ENCODE measurements at regions not wholly inside any gene's neighbourhood (a gene's known extent, or its start where the extent isn't known, plus 50 kb on each side); places are given as distances from the start of the nearest gene placed in this dataset.

DNA sequence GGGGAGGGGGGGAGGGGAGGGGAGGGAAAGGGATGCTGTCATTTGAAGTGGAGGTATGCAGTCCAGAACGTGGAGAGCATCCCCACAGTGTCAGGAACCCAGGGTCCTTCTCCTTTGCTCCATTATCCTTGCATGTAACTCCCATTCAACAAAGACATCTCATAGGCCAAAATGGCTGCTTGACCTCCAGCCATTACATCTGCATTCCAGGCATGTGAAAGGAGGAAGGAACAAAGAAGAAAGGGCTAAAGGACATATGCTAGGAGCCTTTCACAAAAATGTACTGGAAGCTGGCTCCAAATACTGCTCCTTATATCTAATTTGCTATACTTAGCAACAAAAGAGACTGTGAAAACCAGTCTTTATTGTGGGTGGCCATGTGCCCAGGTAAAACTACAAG is 87.0 kb upstream of the CRHR1 start:
- TF ChIP-seq, protein P1, sequence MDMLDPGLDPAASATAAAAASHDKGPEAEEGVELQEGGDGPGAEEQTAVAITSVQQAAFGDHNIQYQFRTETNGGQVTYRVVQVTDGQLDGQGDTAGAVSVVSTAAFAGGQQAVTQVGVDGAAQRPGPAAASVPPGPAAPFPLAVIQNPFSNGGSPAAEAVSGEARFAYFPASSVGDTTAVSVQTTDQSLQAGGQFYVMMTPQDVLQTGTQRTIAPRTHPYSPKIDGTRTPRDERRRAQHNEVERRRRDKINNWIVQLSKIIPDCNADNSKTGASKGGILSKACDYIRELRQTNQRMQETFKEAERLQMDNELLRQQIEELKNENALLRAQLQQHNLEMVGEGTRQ (IDR thresholded peaks at IDR 0.05; ENCODE audit: low read depth, low read length): no peak
- TF ChIP-seq RCOR1 (IDR thresholded peaks at IDR 0.05; ENCODE audit: insufficient replicate concordance, low read length) (no peak), RAD21 (IDR thresholded peaks at IDR 0.05; ENCODE audit: low read length) (no peak), CEBPB (IDR thresholded peaks at IDR 0.05; ENCODE audit: low read depth, low read length) (no peak), SMC3 (IDR thresholded peaks at IDR 0.05; ENCODE audit: low read depth, low read length) (no peak), FOS (IDR thresholded peaks at IDR 0.05; ENCODE audit: low read depth, low read length) (no peak), MXI1 (IDR thresholded peaks at IDR 0.05; ENCODE audit: borderline replicate concordance, low read depth, low read length) (no peak), RFX5 (IDR thresholded peaks at IDR 0.05; ENCODE audit: low read depth, low read length) (no peak), CHD1 (IDR thresholded peaks at IDR 0.05; ENCODE audit: low read depth, low read length) (no peak), MAZ (IDR thresholded peaks at IDR 0.05; ENCODE audit: borderline replicate concordance, low read depth, low read length) (no peak), POLR2A (IDR thresholded peaks at IDR 0.05; ENCODE audit: low read depth, low read length) (no peak), NFE2L2 (IDR thresholded peaks at IDR 0.05; ENCODE audit: low read depth, low read length) (no peak), ELK1 (IDR thresholded peaks at IDR 0.05; ENCODE audit: borderline replicate concordance, low read depth, low read length) (no peak), MAFK (IDR thresholded peaks at IDR 0.05; ENCODE audit: low read depth, low read length) (no peak), BHLHE40 (IDR thresholded peaks at IDR 0.05; ENCODE audit: low read depth, low read length) (no peak)
- TF ChIP-seq, protein P2, sequence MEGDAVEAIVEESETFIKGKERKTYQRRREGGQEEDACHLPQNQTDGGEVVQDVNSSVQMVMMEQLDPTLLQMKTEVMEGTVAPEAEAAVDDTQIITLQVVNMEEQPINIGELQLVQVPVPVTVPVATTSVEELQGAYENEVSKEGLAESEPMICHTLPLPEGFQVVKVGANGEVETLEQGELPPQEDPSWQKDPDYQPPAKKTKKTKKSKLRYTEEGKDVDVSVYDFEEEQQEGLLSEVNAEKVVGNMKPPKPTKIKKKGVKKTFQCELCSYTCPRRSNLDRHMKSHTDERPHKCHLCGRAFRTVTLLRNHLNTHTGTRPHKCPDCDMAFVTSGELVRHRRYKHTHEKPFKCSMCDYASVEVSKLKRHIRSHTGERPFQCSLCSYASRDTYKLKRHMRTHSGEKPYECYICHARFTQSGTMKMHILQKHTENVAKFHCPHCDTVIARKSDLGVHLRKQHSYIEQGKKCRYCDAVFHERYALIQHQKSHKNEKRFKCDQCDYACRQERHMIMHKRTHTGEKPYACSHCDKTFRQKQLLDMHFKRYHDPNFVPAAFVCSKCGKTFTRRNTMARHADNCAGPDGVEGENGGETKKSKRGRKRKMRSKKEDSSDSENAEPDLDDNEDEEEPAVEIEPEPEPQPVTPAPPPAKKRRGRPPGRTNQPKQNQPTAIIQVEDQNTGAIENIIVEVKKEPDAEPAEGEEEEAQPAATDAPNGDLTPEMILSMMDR (conservative IDR thresholded peaks at IDR 0.05; ENCODE audit: low read depth, low read length): no peak
- Histone ChIP-seq H3K9ac (ENCODE audit: low read depth, low read length) (no peak overlapping the region), H3K4me2 (ENCODE audit: low read depth, low read length) (no peak overlapping the region), H2BK5ac (ENCODE audit: low read depth, low read length, poor library complexity, severe bottlenecking) (no peak overlapping the region), H3K27ac (ENCODE audit: insufficient read depth, low read length) (no peak overlapping the region), H3K9me3 (ENCODE audit: control insufficient read depth, insufficient read depth, low read length) (no peaks in the 10 kb centered on the region), H3K14ac (replicated peaks; ENCODE audit: low read depth, low read length) (no peak overlapping the region), H3K9me1 (ENCODE audit: insufficient read depth, low read length) (no peaks in the 10 kb centered on the region), H4K91ac (ENCODE audit: insufficient read depth, low read depth, low read length) (no peak overlapping the region), H2AFZ (replicated peaks; ENCODE audit: low read length, poor library complexity) (no peak overlapping the region), H3K4me1 (ENCODE audit: control insufficient read depth, insufficient read depth, low read length) (no peaks in the 10 kb centered on the region), H4K8ac (ENCODE audit: low read depth in 2 of 2, low read length in 2 of 2) (no peak overlapping the region), H3K36me3 (ENCODE audit: control insufficient read depth, insufficient read depth, low read length) (no peaks in the 10 kb centered on the region), H3K18ac (ENCODE audit: low read depth, low read length) (no peak overlapping the region), H2BK20ac (ENCODE audit: low read depth, low read length) (no peak overlapping the region), H4K5ac (ENCODE audit: low read depth, low read length) (no peak overlapping the region), H4K20me1 (ENCODE audit: insufficient read depth, low read length) (no peaks in the 10 kb centered on the region), H2AK9ac (replicated peaks; ENCODE audit: low read depth, low read length, poor library complexity) (no peak overlapping the region), H2BK120ac (ENCODE audit: low read depth, low read length) (no peak overlapping the region), H3K79me1 (ENCODE audit: low read depth in 1 of 2, low read length in 2 of 2) (no peaks in the 10 kb centered on the region), H3K27me3 (ENCODE audit: control insufficient read depth, insufficient read depth, low read length) (peaks cover 5% of the 10 kb centered on the region), H3K4me3 (ENCODE audit: insufficient read depth, low read depth, low read length) (no peak overlapping the region), H3K4ac (ENCODE audit: low read depth, low read length) (no peak overlapping the region), H3K23ac (ENCODE audit: low read depth, low read length) (no peak overlapping the region), H2AK5ac (ENCODE audit: low read depth, low read length) (no peak overlapping the region), H3K56ac (ENCODE audit: extremely low read depth, insufficient read depth, low read length) (no peak overlapping the region), H2BK15ac (ENCODE audit: low read depth, low read length) (no peak overlapping the region)
- in situ Hi-C loops (cut with MboI; ENCODE audit: low sequenced_read_pairs) (no loop called here), dilution Hi-C loops (cut with HindIII; ENCODE audit: low sequenced_read_pairs, unreplicated experiment) (no loop called here), intact Hi-C loops (cut with micrococcal nuclease) (no loop called here)
- WGBS, 2 experiments (ENCODE audit: extremely low coverage in 2 of 2, insufficient read length in 1 of 2): no CpG with 5 or more reads among the region's 1 CpG
- CTCF ChIA-PET: no interaction called here
- POLR2A ChIA-PET (ENCODE audit: unreplicated experiment): no interaction called here
- ATAC-seq (ENCODE audit: low read depth): no peak
- BruUV-seq (replicated peaks): no TSS peak
- no peak for DNase-seq
